ENCODE measurements at regions not wholly inside any gene's neighbourhood (a gene's known extent, or its start where the extent isn't known, plus 50 kb on each side); places are given as distances from the start of the nearest gene placed in this dataset.

- TF ChIP-seq, protein P1, sequence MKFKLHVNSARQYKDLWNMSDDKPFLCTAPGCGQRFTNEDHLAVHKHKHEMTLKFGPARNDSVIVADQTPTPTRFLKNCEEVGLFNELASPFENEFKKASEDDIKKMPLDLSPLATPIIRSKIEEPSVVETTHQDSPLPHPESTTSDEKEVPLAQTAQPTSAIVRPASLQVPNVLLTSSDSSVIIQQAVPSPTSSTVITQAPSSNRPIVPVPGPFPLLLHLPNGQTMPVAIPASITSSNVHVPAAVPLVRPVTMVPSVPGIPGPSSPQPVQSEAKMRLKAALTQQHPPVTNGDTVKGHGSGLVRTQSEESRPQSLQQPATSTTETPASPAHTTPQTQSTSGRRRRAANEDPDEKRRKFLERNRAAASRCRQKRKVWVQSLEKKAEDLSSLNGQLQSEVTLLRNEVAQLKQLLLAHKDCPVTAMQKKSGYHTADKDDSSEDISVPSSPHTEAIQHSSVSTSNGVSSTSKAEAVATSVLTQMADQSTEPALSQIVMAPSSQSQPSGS (IDR thresholded peaks at IDR 0.05; ENCODE audit: low read length): no peak
- no peak for TF ChIP-seq PHF8 (conservative IDR thresholded peaks at IDR 0.05; ENCODE audit: low read depth, low read length)
- no peak for TF ChIP-seq CBX8 (IDR thresholded peaks at IDR 0.05; ENCODE audit: borderline replicate concordance, low read depth, low read length)
These were observed 424.1 kb upstream of the TENM4 start (continued) for GRCh38 chr11:79864882-79865281.

Data from H1 (cell line).